A549 (cell line): ENCODE measurements at regions not wholly inside any gene's neighbourhood (a gene's known extent, or its start where the extent isn't known, plus 50 kb on each side); places are given as distances from the start of the nearest gene placed in this dataset.

Experiments
- ATAC-seq, 2 experiments: fragments of 200-7000 bp in 1 of 2; fragments of >200 bp in 1 of 2; cut with Nextera tagmentation in 1 of 2; cut with Tn5 transposase in 1 of 2; 3 replicates each; pipeline versions ENCODE4 v1.8.0 to v1.9.1; 2018 to 2020; ENCODE audit warnings: mild to moderate bottlenecking in 1 of 2, moderate library complexity in 1 of 2
- CTCF ChIA-PET: fragments of 300-600 bp; sonication (Branson Sonifier 250); formaldehyde crosslinking; extraction: SDS; loops from one replicate; lab custom pipeline; 2021; ENCODE audit warnings: antibody characterized with exemption, inconsistent platforms; lab: Yijun Ruan, JAX
- POLR2A ChIA-PET: fragments of 350-600 bp; formaldehyde crosslinking; extraction: SDS; loops from one replicate; lab custom pipeline; 2021; ENCODE audit warnings: antibody characterized with exemption, inconsistent platforms; lab: Yijun Ruan, JAX
- DNase-seq, 2 experiments: peaks; one replicate each; pipeline versions ENCODE4 v3.0.0 to v3.0.0-alpha.2; 2011 to 2016; ENCODE audit warnings: low read depth in 1 of 2, low spot score in 1 of 2
- FAIRE-seq: peaks from 2 replicates; lab custom pipeline; 2011; peaks lifted over from hg19 to GRCh38; lab: Jason Lieb, UNC
- H3K27ac ChIP-seq, 2 experiments: fragments of >200 bp; sonication (Bioruptor Twin); formaldehyde crosslinking; 3 replicates each; pipeline ENCODE4 v1.5.1; 2016 to 2017
- H3K4me1 ChIP-seq: fragments of >200 bp; sonication (Bioruptor Twin); formaldehyde crosslinking; 3 replicates; pipeline ENCODE4 v1.6.1; 2016
- H3K4me2 ChIP-seq: fragments of >200 bp; sonication (Bioruptor Twin); formaldehyde crosslinking; 3 replicates; pipeline ENCODE4 v1.6.1; 2016
- H3K4me3 ChIP-seq: fragments of >200 bp; sonication (Bioruptor Twin); formaldehyde crosslinking; 3 replicates; pipeline ENCODE4 v1.5.1; 2016
- H3K9me3 ChIP-seq: fragments of >200 bp; sonication (Bioruptor Twin); formaldehyde crosslinking; 3 replicates; pipeline ENCODE4 v1.6.1; 2016
- BHLHE40 ChIP-seq: IDR thresholded peaks from 2 replicates; pipeline ENCODE4 v1.6.1; 2012; ENCODE audit warnings: low read depth, low read length, inconsistent platforms
- CHD2 ChIP-seq: fragments of 150-350 bp; IDR thresholded peaks from 2 replicates; pipeline ENCODE4 v1.6.1; 2014; ENCODE audit warnings: low read length; ENCODE audit not compliant: partially characterized antibody
- EHMT2 ChIP-seq: fragments of 200-600 bp; sonication (generic); IDR thresholded peaks from 2 replicates; pipeline ENCODE4 v1.6.1; 2016; ENCODE audit warnings: antibody characterized with exemption, low read depth, mild to moderate bottlenecking, moderate library complexity
- ESRRA ChIP-seq: fragments of 150-350 bp; IDR thresholded peaks from 2 replicates; pipeline ENCODE4 v1.6.1; 2014; ENCODE audit warnings: mild to moderate bottlenecking, low read length, borderline replicate concordance
- HDAC2 ChIP-seq: fragments of 200-600 bp; sonication (generic); IDR thresholded peaks from 2 replicates; pipeline ENCODE4 v1.6.1; 2016
- HEYL ChIP-seq: fragments of 250-450 bp; sonication (Bioruptor Pico); IDR thresholded peaks from 2 replicates; pipeline ENCODE4 v1.8.0; 2021; ENCODE audit warnings: mild to moderate bottlenecking, moderate library complexity
- HOXA7 ChIP-seq: fragments of 250-450 bp; sonication (Bioruptor Pico); IDR thresholded peaks from 2 replicates; pipeline ENCODE4 v1.5.0; 2020; ENCODE audit warnings: mild to moderate bottlenecking, moderate library complexity
- NFE2L2 ChIP-seq: fragments of 150-350 bp; conservative IDR thresholded peaks from 2 replicates; pipeline ENCODE4 v1.6.1; 2014; ENCODE audit warnings: low read length
- NPAS2 ChIP-seq: fragments of 250-450 bp; sonication (Bioruptor Pico); IDR thresholded peaks from 2 replicates; pipeline ENCODE4 v1.8.0; 2022; ENCODE audit warnings: mild to moderate bottlenecking, moderate library complexity, borderline replicate concordance
- POLR2A ChIP-seq: IDR thresholded peaks from 2 replicates; pipeline ENCODE4 v1.6.1; 2012; ENCODE audit warnings: mild to moderate bottlenecking, low read length
- RAD21 ChIP-seq, 2 experiments: fragments of >200 bp in 1 of 2; sonication (Bioruptor Twin) in 1 of 2; formaldehyde crosslinking in 1 of 2; IDR thresholded peaks in 1 of 2; conservative IDR thresholded peaks in 1 of 2; 2 replicates in 1 of 2; 3 replicates in 1 of 2; pipeline ENCODE4 v1.6.1; 2012 to 2018; ENCODE audit warnings: inconsistent platforms in 1 of 2
- REST ChIP-seq: fragments of 200-600 bp; sonication (generic); IDR thresholded peaks from 2 replicates; pipeline ENCODE4 v1.6.1; 2016; ENCODE audit warnings: antibody characterized with exemption, mild to moderate bottlenecking, moderate library complexity
- RFX5 ChIP-seq: fragments of 450-650 bp; IDR thresholded peaks from 2 replicates; pipeline ENCODE4 v1.7.1; 2014; ENCODE audit warnings: antibody characterized with exemption, mild to moderate bottlenecking, moderate library complexity
- TP53 ChIP-seq: fragments of 250-450 bp; sonication (Bioruptor Pico); IDR thresholded peaks from 2 replicates; pipeline ENCODE4 v1.5.0; 2021; ENCODE audit warnings: mild to moderate bottlenecking, moderate library complexity
- ZFP36 ChIP-seq: fragments of 450-650 bp; IDR thresholded peaks from 2 replicates; pipeline ENCODE4 v1.6.1; 2014; ENCODE audit warnings: borderline replicate concordance; ENCODE audit not compliant: partially characterized antibody
- whole genome bisulfite sequencing: methylation state at CpG from one replicate; pipeline ENCODE4 v1.1.6; 2017; ENCODE audit errors: missing lambda C conversion rate; 5-methylcytosine and 5-hydroxymethylcytosine counted together
- TF ChIP-seq, protein P1 (sequence below): fragments of >200 bp; sonication (Bioruptor Twin); formaldehyde crosslinking; IDR thresholded peaks from 2 replicates; pipeline ENCODE4 v1.6.1; 2016
- TF ChIP-seq, protein P2 (sequence below): fragments of 250-450 bp; sonication (Bioruptor Pico); IDR thresholded peaks from 2 replicates; pipeline ENCODE4 v1.5.0; 2021; ENCODE audit warnings: mild to moderate bottlenecking, moderate library complexity, borderline replicate concordance
- TF ChIP-seq, protein P3 (sequence below): fragments of >200 bp; sonication (Bioruptor Twin); formaldehyde crosslinking; IDR thresholded peaks from 3 replicates; pipeline ENCODE4 v1.5.1; 2016
- TF ChIP-seq, protein P4 (sequence below): fragments of 450-650 bp; IDR thresholded peaks from 2 replicates; pipeline ENCODE4 v1.6.1; 2014; ENCODE audit warnings: antibody characterized with exemption

- 75% methylated on average over 1 of the region's 1 CpG for WGBS
- no peaks in the 10 kb centered on the region for H3K9me3 ChIP-seq
- no peak overlapping the region for H3K27ac ChIP-seq
- no peak overlapping the region for H3K4me2 ChIP-seq
- ChIA-PET CTCF (no interaction called here), POLR2A (no interaction called here)
- DNase-seq (no peak), ATAC-seq (no peak), FAIRE-seq (no peak)
- no peak overlapping the region for H3K4me3 ChIP-seq
- H3K4me1 ChIP-seq: no peaks in the 10 kb centered on the region
- TF ChIP-seq ZFP36 (no peak), RFX5 (no peak), HDAC2 (no peak), ESRRA (no peak), EHMT2 (no peak), NFE2L2 (no peak)
- TF ChIP-seq, protein P1, sequence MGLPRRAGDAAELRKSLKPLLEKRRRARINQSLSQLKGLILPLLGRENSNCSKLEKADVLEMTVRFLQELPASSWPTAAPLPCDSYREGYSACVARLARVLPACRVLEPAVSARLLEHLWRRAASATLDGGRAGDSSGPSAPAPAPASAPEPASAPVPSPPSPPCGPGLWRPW: no peak
These were observed 2193.8 kb upstream of the PIK3C3 start for GRCh38 chr18:39761273-39761672.

DNA sequence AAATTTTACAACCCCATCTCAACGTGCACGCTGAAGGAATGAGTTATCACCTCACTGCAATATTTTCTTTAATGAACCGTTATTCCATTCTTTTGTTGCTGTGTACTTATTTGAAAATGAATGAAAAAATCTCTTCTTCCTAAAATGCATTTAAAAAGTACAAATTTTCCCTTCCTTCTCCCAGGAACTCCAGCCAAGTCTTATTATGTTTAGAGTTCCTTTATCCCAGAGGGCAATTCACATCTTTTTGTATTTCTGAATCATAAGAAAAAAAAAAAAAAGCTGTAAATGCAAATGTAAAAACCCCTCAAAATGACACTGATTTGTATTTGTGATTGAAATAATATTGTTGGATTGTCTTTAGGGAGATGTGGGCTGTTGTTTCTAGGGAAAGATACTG lies 2194.3 kb upstream of the CELF4 start:
- no peak overlapping the region for H3K4me3 ChIP-seq
- ChIA-PET CTCF (no interaction called here), POLR2A (no interaction called here)
- H3K4me2 ChIP-seq: no peak overlapping the region
- ATAC-seq (no peak), DNase-seq (no peak), FAIRE-seq (no peak)
- H3K4me1 ChIP-seq: no peaks in the 10 kb centered on the region
- H3K9me3 ChIP-seq: no peaks in the 10 kb centered on the region
- WGBS: 97% methylated on average over 3 of the region's 3 CpGs
- no peak overlapping the region for H3K27ac ChIP-seq
- TF ChIP-seq TP53 (CRISPR knock-in tag) (no peak), CHD2 (no peak), BHLHE40 (no peak), HEYL (CRISPR knock-in tag) (no peak), POLR2A (no peak), NPAS2 (CRISPR knock-in tag) (no peak), REST (no peak), HOXA7 (CRISPR knock-in tag) (no peak), RAD21 (conservative IDR thresholded peaks at IDR 0.05 in 1 of 2, IDR thresholded peaks at IDR 0.05 in 1 of 2) (no peak), EHMT2 (no peak), NFE2L2 (no peak)
- TF ChIP-seq, protein P2, sequence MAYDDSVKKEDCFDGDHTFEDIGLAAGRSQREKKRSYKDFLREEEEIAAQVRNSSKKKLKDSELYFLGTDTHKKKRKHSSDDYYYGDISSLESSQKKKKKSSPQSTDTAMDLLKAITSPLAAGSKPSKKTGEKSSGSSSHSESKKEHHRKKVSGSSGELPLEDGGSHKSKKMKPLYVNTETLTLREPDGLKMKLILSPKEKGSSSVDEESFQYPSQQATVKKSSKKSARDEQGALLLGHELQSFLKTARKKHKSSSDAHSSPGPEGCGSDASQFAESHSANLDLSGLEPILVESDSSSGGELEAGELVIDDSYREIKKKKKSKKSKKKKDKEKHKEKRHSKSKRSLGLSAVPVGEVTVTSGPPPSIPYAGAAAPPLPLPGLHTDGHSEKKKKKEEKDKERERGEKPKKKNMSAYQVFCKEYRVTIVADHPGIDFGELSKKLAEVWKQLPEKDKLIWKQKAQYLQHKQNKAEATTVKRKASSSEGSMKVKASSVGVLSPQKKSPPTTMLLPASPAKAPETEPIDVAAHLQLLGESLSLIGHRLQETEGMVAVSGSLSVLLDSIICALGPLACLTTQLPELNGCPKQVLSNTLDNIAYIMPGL (CRISPR knock-in tag): no peak
- TF ChIP-seq, protein P3, sequence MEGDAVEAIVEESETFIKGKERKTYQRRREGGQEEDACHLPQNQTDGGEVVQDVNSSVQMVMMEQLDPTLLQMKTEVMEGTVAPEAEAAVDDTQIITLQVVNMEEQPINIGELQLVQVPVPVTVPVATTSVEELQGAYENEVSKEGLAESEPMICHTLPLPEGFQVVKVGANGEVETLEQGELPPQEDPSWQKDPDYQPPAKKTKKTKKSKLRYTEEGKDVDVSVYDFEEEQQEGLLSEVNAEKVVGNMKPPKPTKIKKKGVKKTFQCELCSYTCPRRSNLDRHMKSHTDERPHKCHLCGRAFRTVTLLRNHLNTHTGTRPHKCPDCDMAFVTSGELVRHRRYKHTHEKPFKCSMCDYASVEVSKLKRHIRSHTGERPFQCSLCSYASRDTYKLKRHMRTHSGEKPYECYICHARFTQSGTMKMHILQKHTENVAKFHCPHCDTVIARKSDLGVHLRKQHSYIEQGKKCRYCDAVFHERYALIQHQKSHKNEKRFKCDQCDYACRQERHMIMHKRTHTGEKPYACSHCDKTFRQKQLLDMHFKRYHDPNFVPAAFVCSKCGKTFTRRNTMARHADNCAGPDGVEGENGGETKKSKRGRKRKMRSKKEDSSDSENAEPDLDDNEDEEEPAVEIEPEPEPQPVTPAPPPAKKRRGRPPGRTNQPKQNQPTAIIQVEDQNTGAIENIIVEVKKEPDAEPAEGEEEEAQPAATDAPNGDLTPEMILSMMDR: no peak
- TF ChIP-seq, protein P4, sequence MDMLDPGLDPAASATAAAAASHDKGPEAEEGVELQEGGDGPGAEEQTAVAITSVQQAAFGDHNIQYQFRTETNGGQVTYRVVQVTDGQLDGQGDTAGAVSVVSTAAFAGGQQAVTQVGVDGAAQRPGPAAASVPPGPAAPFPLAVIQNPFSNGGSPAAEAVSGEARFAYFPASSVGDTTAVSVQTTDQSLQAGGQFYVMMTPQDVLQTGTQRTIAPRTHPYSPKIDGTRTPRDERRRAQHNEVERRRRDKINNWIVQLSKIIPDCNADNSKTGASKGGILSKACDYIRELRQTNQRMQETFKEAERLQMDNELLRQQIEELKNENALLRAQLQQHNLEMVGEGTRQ: no peak
